CD14-positive monocyte (primary cell): ENCODE measurements at regions not wholly inside any gene's neighbourhood (a gene's known extent, or its start where the extent isn't known, plus 50 kb on each side); places are given as distances from the start of the nearest gene placed in this dataset.

Experiments used
- DNase-seq, 3 donors: peaks; one replicate each; pipeline ENCODE4 v3.0.0-alpha.2; 2011 to 2022
- H2AFZ ChIP-seq: 2 replicates; pipeline ENCODE4 v1.6.0; 2012; ENCODE audit warnings: mild to moderate bottlenecking, low read depth, low read length, inconsistent platforms; ENCODE audit not compliant: insufficient read depth, poor library complexity, severe bottlenecking
- H3K27ac ChIP-seq, 2 donors: 1 replicate in 1 of 2; 2 replicates in 1 of 2; pipeline ENCODE4 v1.5.1; 2012 to 2013; ENCODE audit warnings: low read length in 2 of 2, control low read depth in 1 of 2, inconsistent platforms in 1 of 2, low read depth in 1 of 2, mild to moderate bottlenecking in 1 of 2
- H3K27me3 ChIP-seq, 2 donors: one replicate each; pipeline versions ENCODE4 v1.6.0 to v1.6.1; 2011 to 2013; ENCODE audit warnings: low read length in 2 of 2; ENCODE audit not compliant: control insufficient read depth in 2 of 2, insufficient read depth in 2 of 2
- H3K36me3 ChIP-seq, 2 donors: replicated peaks in 1 of 2; 1 replicate in 1 of 2; 2 replicates in 1 of 2; pipeline versions ENCODE4 v1.5.1 to v1.6.1; 2012 to 2013; ENCODE audit warnings: low read length in 2 of 2, control low read depth in 1 of 2, inconsistent platforms in 1 of 2, mild to moderate bottlenecking in 1 of 2; ENCODE audit not compliant: insufficient read depth in 2 of 2, control insufficient read depth in 1 of 2
- H3K4me1 ChIP-seq, 2 donors: 1 replicate in 1 of 2; 2 replicates in 1 of 2; pipeline versions ENCODE4 v1.5.1 to v1.6.1; 2012 to 2013; ENCODE audit warnings: low read length in 2 of 2, control low read depth in 1 of 2, inconsistent platforms in 1 of 2, mild to moderate bottlenecking in 1 of 2, moderate library complexity in 1 of 2; ENCODE audit not compliant: insufficient read depth in 2 of 2, control insufficient read depth in 1 of 2
- H3K4me2 ChIP-seq: replicated peaks from 2 replicates; pipeline ENCODE3; 2012; ENCODE audit warnings: low read length, moderate library complexity, mild to moderate bottlenecking; ENCODE audit not compliant: poor library complexity, severe bottlenecking; ENCODE audit errors: extremely low read depth
- H3K4me3 ChIP-seq, 3 experiments: fragments of 200-600 bp in 1 of 3; sonication (generic) in 1 of 3; replicated peaks in 1 of 3; 1 replicate in 2 of 3; 2 replicates in 1 of 3; pipeline ENCODE4 v1.5.1; 2011 to 2013; ENCODE audit warnings: low read length in 3 of 3, mild to moderate bottlenecking in 3 of 3, control low read depth in 2 of 3, low read depth in 2 of 3, inconsistent platforms in 1 of 3, moderate library complexity in 1 of 3
- H3K79me2 ChIP-seq: 2 replicates; pipeline ENCODE4 v1.6.0; 2012; ENCODE audit warnings: mild to moderate bottlenecking, control low read depth, inconsistent platforms, low read length, moderate library complexity; ENCODE audit not compliant: insufficient read depth
- H3K9ac ChIP-seq: 2 replicates; pipeline ENCODE4 v1.6.0; 2017; ENCODE audit warnings: low read length, mild to moderate bottlenecking; ENCODE audit not compliant: insufficient read depth, poor library complexity, severe bottlenecking
- H3K9me3 ChIP-seq, 2 donors: replicated peaks in 1 of 2; 1 replicate in 1 of 2; 2 replicates in 1 of 2; pipeline versions ENCODE4 v1.5.1 to v1.6.1; 2012 to 2013; ENCODE audit warnings: low read length in 2 of 2, control low read depth in 1 of 2; ENCODE audit not compliant: control insufficient read depth in 1 of 2, insufficient read depth in 1 of 2
- H4K20me1 ChIP-seq: 2 replicates; pipeline ENCODE4 v1.6.0; 2012; ENCODE audit warnings: mild to moderate bottlenecking, low read length, control low read depth, moderate library complexity; ENCODE audit not compliant: insufficient read depth
- H3K27ac Mint-ChIP-seq, 7 donors: one replicate each; pipeline ENCODE4 v1.8.0; 2020; ENCODE audit warnings: mild to moderate bottlenecking in 7 of 7, mixed read lengths in 7 of 7, moderate library complexity in 6 of 7, inconsistent platforms in 2 of 7
- H3K27me3 Mint-ChIP-seq, 3 donors: one replicate each; pipeline ENCODE4 v1.8.0; 2021 to 2022; ENCODE audit warnings: low read depth in 3 of 3, mild to moderate bottlenecking in 3 of 3, mixed read lengths in 3 of 3, moderate library complexity in 3 of 3, inconsistent platforms in 1 of 3
- H3K36me3 Mint-ChIP-seq, 2 donors: one replicate each; pipeline ENCODE4 v1.8.0; 2020; ENCODE audit warnings: mixed read lengths in 2 of 2, inconsistent platforms in 1 of 2, mild to moderate bottlenecking in 1 of 2
- H3K4me1 Mint-ChIP-seq: one replicate; pipeline ENCODE4 v1.8.0; 2020; ENCODE audit warnings: mild to moderate bottlenecking, mixed read lengths
- H3K4me3 Mint-ChIP-seq, 2 donors: one replicate each; pipeline ENCODE4 v1.8.0; 2020; ENCODE audit warnings: mild to moderate bottlenecking in 2 of 2, mixed read lengths in 2 of 2, moderate library complexity in 1 of 2
- H3K9me3 Mint-ChIP-seq, 7 donors: one replicate each; pipeline ENCODE4 v1.8.0; 2020 to 2022; ENCODE audit warnings: mixed read lengths in 7 of 7, mild to moderate bottlenecking in 6 of 7, moderate library complexity in 6 of 7, inconsistent platforms in 2 of 7
- WGBS: methylation state at CpG from one replicate; pipeline ENCODE4 v1.1.5; 2013; ENCODE audit warnings: missing lambda C conversion rate; ENCODE audit not compliant: insufficient coverage; 5-methylcytosine and 5-hydroxymethylcytosine counted together
- intact Hi-C, 2 donors: fragments of 100-400 bp; cut with micrococcal nuclease; formaldehyde crosslinking; loops; one replicate each; pipeline versions ENCODE4 v1.15.0 to v1.15.1; 2023
- TF ChIP-seq, protein P1 (sequence below): fragments of 200-600 bp; IDR thresholded peaks from one replicate; pipeline ENCODE4 v1.8.0; 2022; ENCODE audit warnings: antibody characterized with exemption, mild to moderate bottlenecking

DNA sequence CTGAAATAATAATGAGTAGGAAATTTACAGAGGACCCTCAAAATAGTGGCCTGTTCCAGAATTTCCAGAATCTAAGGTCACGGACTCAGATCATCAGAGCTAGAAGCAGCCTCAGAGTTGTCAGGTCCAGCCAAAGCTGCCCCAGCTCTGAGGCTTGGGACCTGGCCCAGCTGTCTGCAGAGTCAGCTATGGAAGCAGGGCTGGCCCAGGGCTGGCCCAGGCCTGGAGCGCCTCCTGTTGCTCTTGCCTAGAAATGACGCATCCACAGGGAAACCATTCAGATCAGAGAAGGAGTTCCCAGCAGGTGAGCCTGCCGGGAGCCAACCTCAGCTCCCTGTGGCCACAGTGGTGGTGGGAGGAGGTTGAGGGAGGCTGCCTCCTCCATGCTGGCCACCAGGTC, 106.7 kb upstream of the ARL4C start:
- no peak overlapping the region for H3K9ac ChIP-seq
- WGBS, result 97% methylated on average over 2 of the region's 4 CpGs
- Mint-ChIP-seq H3K4me3 (no peak overlapping the region), H3K4me1 (no peaks in the 10 kb centered on the region), H3K9me3 (peaks cover 0 to 4% (median 1%) of the 10 kb centered on the region in 7 donors), H3K36me3 (no peaks in the 10 kb centered on the region), H3K27me3 (peaks cover 0 to 4% (median 0%) of the 10 kb centered on the region in 3 donors), H3K27ac (peak overlapping the region in 1 of 7 donors; percentile 15)
- no peaks in the 10 kb centered on the region for H3K79me2 ChIP-seq
- H4K20me1 ChIP-seq, result no peaks in the 10 kb centered on the region
- no peaks in the 10 kb centered on the region for H3K27me3 ChIP-seq
- no peaks in the 10 kb centered on the region for H3K9me3 ChIP-seq
- H2AFZ ChIP-seq, result no peak overlapping the region
- DNase-seq, result no peak
- no peak overlapping the region for H3K4me2 ChIP-seq
- intact Hi-C loops, result no loop called here
- H3K4me1 ChIP-seq, result no peaks in the 10 kb centered on the region
- no peaks in the 10 kb centered on the region for H3K36me3 ChIP-seq
- H3K27ac ChIP-seq, result no peak overlapping the region
- TF ChIP-seq, protein P1, sequence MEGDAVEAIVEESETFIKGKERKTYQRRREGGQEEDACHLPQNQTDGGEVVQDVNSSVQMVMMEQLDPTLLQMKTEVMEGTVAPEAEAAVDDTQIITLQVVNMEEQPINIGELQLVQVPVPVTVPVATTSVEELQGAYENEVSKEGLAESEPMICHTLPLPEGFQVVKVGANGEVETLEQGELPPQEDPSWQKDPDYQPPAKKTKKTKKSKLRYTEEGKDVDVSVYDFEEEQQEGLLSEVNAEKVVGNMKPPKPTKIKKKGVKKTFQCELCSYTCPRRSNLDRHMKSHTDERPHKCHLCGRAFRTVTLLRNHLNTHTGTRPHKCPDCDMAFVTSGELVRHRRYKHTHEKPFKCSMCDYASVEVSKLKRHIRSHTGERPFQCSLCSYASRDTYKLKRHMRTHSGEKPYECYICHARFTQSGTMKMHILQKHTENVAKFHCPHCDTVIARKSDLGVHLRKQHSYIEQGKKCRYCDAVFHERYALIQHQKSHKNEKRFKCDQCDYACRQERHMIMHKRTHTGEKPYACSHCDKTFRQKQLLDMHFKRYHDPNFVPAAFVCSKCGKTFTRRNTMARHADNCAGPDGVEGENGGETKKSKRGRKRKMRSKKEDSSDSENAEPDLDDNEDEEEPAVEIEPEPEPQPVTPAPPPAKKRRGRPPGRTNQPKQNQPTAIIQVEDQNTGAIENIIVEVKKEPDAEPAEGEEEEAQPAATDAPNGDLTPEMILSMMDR, result no peak
- no peak overlapping the region for H3K4me3 ChIP-seq

DNA sequence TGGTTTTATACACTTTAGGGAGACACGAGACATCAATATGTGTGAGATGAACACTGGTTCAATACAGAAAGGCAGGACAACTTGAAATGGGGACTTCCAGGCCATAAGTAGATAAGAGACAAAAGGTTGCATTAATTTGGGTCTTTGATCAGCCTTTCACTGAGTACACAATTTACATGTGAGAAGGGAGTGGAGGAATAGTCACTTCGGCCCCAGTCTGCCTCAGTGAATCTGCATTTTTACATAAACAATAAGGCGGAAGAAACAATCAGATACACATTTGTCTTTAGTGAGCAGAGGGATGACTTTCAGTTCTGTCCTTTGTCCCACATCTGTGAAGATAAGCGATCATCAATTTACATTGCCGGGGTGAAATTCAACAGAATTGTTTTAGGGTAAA, 104.3 kb upstream of the ARL4C start:
- Mint-ChIP-seq H3K27me3 (peaks cover 0 to 7% (median 2%) of the 10 kb centered on the region in 3 donors), H3K36me3 (no peaks in the 10 kb centered on the region), H3K4me1 (no peaks in the 10 kb centered on the region), H3K9me3 (peaks cover 0 to 4% (median 1%) of the 10 kb centered on the region in 7 donors), H3K4me3 (no peak overlapping the region), H3K27ac (peak overlapping the region in 1 of 7 donors; percentile 73)
- Histone ChIP-seq H3K4me3 (no peak overlapping the region), H3K4me1 (no peaks in the 10 kb centered on the region), H3K79me2 (no peaks in the 10 kb centered on the region), H3K9me3 (no peaks in the 10 kb centered on the region), H4K20me1 (no peaks in the 10 kb centered on the region), H3K36me3 (no peaks in the 10 kb centered on the region), H3K9ac (no peak overlapping the region), H3K27ac (no peak overlapping the region), H3K4me2 (no peak overlapping the region), H3K27me3 (no peaks in the 10 kb centered on the region), H2AFZ (no peak overlapping the region)
- intact Hi-C loops, result no loop called here
- 81% methylated on average over 3 of the region's 5 CpGs for WGBS
- TF ChIP-seq, protein P1, result no peak
- DNase-seq, result no peak
